B cell (primary cell): ENCODE measurements at regions not wholly inside any gene's neighbourhood (a gene's known extent, or its start where the extent isn't known, plus 50 kb on each side); places are given as distances from the start of the nearest gene placed in this dataset.

ENCODE experiments used
- ATAC-seq: fragments of 200-7000 bp; cut with Tn5 transposase; one replicate; pipeline ENCODE4 v1.10.0; 2021; ENCODE audit warnings: low read depth, mild to moderate bottlenecking, moderate number of reproducible peaks, moderate library complexity
- CTCF ChIA-PET: fragments of 350-600 bp; sonication (Branson Sonifier 250); formaldehyde crosslinking; loops from one replicate; lab custom pipeline; 2021; ENCODE audit warnings: antibody characterized with exemption, inconsistent platforms; lab: Charles Lee
- POLR2A ChIA-PET: fragments of 350-600 bp; sonication (Branson Sonifier 250); formaldehyde crosslinking; loops from one replicate; lab custom pipeline; 2021; ENCODE audit warnings: antibody characterized with exemption; lab: Charles Lee
- DNase-seq: peaks from one replicate; pipeline ENCODE4 v3.0.0; 2013
- H2AFZ ChIP-seq: 2 replicates; pipeline ENCODE4 v1.6.1; 2012; ENCODE audit warnings: mild to moderate bottlenecking, low read depth, low read length; ENCODE audit not compliant: insufficient read depth, poor library complexity, severe bottlenecking
- H3K27ac ChIP-seq, 2 donors: 1 replicate in 1 of 2; 2 replicates in 1 of 2; pipeline ENCODE4 v1.5.1; 2012 to 2013; ENCODE audit warnings: low read length in 2 of 2, mild to moderate bottlenecking in 2 of 2, moderate library complexity in 1 of 2
- H3K27me3 ChIP-seq, 4 experiments: fragments of 200-600 bp in 1 of 4; sonication (generic) in 1 of 4; replicated peaks in 1 of 4; 1 replicate in 2 of 4; 2 replicates in 2 of 4; pipeline versions ENCODE4 v1.6.1 to v1.7.0; 2013 to 2016; ENCODE audit warnings: low read length in 3 of 4, mild to moderate bottlenecking in 2 of 4, mixed read lengths in 1 of 4, moderate library complexity in 1 of 4; ENCODE audit not compliant: insufficient read depth in 4 of 4, control insufficient read depth in 3 of 4; ENCODE audit errors: control extremely low read depth in 1 of 4
- H3K36me3 ChIP-seq, 2 experiments: replicated peaks in 1 of 2; 1 replicate in 1 of 2; 2 replicates in 1 of 2; pipeline versions ENCODE4 v1.6.1 to v1.7.1; 2013; ENCODE audit warnings: low read length in 1 of 2; ENCODE audit not compliant: insufficient read depth in 2 of 2, control insufficient read depth in 1 of 2; ENCODE audit errors: control extremely low read depth in 1 of 2, extremely low read depth in 1 of 2
- H3K4me1 ChIP-seq, 2 donors: fragments of 200-600 bp in 1 of 2; sonication (generic) in 1 of 2; 1 replicate in 1 of 2; 2 replicates in 1 of 2; pipeline versions ENCODE4 v1.5.1 to v1.6.1; 2013 to 2017; ENCODE audit warnings: low read length in 2 of 2; ENCODE audit not compliant: control insufficient read depth in 2 of 2, insufficient read depth in 2 of 2
- H3K4me2 ChIP-seq: replicated peaks from 2 replicates; pipeline ENCODE3; 2012; ENCODE audit warnings: mild to moderate bottlenecking, low read depth, low read length; ENCODE audit not compliant: poor library complexity, severe bottlenecking
- H3K4me3 ChIP-seq, 5 experiments: fragments of 200-600 bp in 1 of 5; sonication (generic) in 1 of 5; 1 replicate in 3 of 5; 2 replicates in 2 of 5; pipeline versions ENCODE4 v1.5.1 to v1.7.0; 2011 to 2016; ENCODE audit warnings: low read length in 4 of 5, mild to moderate bottlenecking in 4 of 5, low read depth in 2 of 5, control low read depth in 1 of 5, moderate library complexity in 1 of 5; ENCODE audit not compliant: insufficient read depth in 1 of 5; ENCODE audit errors: control extremely low read depth in 1 of 5, extremely low read depth in 1 of 5
- H3K79me2 ChIP-seq: fragments of 200-600 bp; sonication (generic); one replicate; pipeline ENCODE4 v1.6.0; 2016; ENCODE audit warnings: low read length; ENCODE audit not compliant: control insufficient read depth, insufficient read depth
- H3K9ac ChIP-seq: fragments of 200-600 bp; sonication (generic); 2 replicates; pipeline ENCODE4 v1.6.1; 2017; ENCODE audit warnings: mild to moderate bottlenecking, low read length, moderate library complexity
- H3K9me3 ChIP-seq, 3 donors: one replicate each; pipeline versions ENCODE4 v1.6.1 to v1.7.1; 2013; ENCODE audit warnings: low read length in 2 of 3; ENCODE audit not compliant: control insufficient read depth in 2 of 3, insufficient read depth in 1 of 3; ENCODE audit errors: control extremely low read depth in 1 of 3
- H4K20me1 ChIP-seq: 2 replicates; pipeline ENCODE4 v1.6.0; 2012; ENCODE audit warnings: mild to moderate bottlenecking, low read length; ENCODE audit not compliant: insufficient read depth, control insufficient read depth, poor library complexity, severe bottlenecking
- H3K27ac Mint-ChIP-seq: one replicate; pipeline ENCODE4 v1.8.0; 2021; ENCODE audit warnings: mixed read lengths
- H3K27me3 Mint-ChIP-seq: one replicate; pipeline ENCODE4 v1.8.0; 2021; ENCODE audit warnings: mixed read lengths
- H3K4me1 Mint-ChIP-seq: one replicate; pipeline ENCODE4 v1.8.0; 2021; ENCODE audit warnings: mixed read lengths
- H3K4me3 Mint-ChIP-seq: one replicate; pipeline ENCODE4 v1.8.0; 2021; ENCODE audit warnings: mixed read lengths
- H3K9me3 Mint-ChIP-seq: one replicate; pipeline ENCODE4 v1.8.0; 2022; ENCODE audit warnings: mixed read lengths; ENCODE audit not compliant: insufficient read depth
- CTCF ChIP-seq: fragments of 200-600 bp; IDR thresholded peaks from one replicate; pipeline ENCODE4 v1.8.0; 2022; ENCODE audit warnings: antibody characterized with exemption, mild to moderate bottlenecking
- EZH2 ChIP-seq: IDR thresholded peaks from 2 replicates; pipeline ENCODE4 v1.6.1; 2012; ENCODE audit warnings: borderline replicate concordance, low read depth, mild to moderate bottlenecking, moderate library complexity, low read length; ENCODE audit not compliant: insufficient read depth, poor library complexity, severe bottlenecking
- WGBS: methylation state at CpG from one replicate; pipeline ENCODE4 v1.1.5; 2013; ENCODE audit warnings: missing lambda C conversion rate; ENCODE audit not compliant: insufficient coverage; 5-methylcytosine and 5-hydroxymethylcytosine counted together
- intact Hi-C: fragments of 100-400 bp; cut with micrococcal nuclease; formaldehyde crosslinking; loops from one replicate; pipeline ENCODE4 v1.10.0; 2022

GRCh38 chr18:27699137-27699536 lies 477.8 kb downstream of the CDH2 start:
- no CpG with 5 or more reads among the region's 3 CpGs for WGBS
- Histone ChIP-seq H3K9me3 (no peaks in the 10 kb centered on the region), H3K4me3 (no peak overlapping the region), H3K9ac (no peak overlapping the region), H3K27me3 (no peaks in the 10 kb centered on the region), H3K4me2 (no peak overlapping the region), H2AFZ (no peak overlapping the region), H4K20me1 (no peaks in the 10 kb centered on the region), H3K36me3 (no peaks in the 10 kb centered on the region), H3K27ac (no peak overlapping the region), H3K4me1 (no peaks in the 10 kb centered on the region), H3K79me2 (no peaks in the 10 kb centered on the region)
- ATAC-seq (no peak), DNase-seq (no peak)
- TF ChIP-seq EZH2, result no peak
- ChIA-PET POLR2A (no interaction called here), CTCF (no interaction called here)
- H3K4me3 Mint-ChIP-seq, result no peak overlapping the region
- H3K9me3 Mint-ChIP-seq, result peaks cover 8% of the 10 kb centered on the region
- intact Hi-C loops, result no loop called here
- H3K27ac Mint-ChIP-seq, result no peak overlapping the region
- H3K4me1 Mint-ChIP-seq, result no peaks in the 10 kb centered on the region
- no peaks in the 10 kb centered on the region for H3K27me3 Mint-ChIP-seq

DNA sequence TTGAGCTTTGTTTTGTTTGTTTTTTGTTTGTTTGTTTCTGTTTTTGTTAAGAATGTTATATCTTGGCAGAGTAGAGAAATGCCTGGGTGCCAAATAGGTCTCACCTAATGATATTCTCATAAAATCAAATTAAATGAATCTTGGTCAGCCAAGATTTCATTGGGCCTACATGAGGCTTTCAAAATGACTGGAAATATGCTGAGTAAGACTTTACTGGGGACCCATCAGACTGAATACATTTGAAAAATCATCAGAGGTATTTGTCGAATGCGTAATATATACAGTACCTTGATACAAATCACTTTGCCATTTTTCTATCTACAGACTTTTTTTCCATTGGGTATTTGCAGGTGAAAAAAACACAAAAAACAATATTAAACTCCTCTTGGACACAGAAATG lies 480.8 kb downstream of the CDH2 start:
- Mint-ChIP-seq H3K4me3 (no peak overlapping the region), H3K27ac (no peak overlapping the region), H3K4me1 (no peaks in the 10 kb centered on the region), H3K27me3 (no peaks in the 10 kb centered on the region), H3K9me3 (peaks cover 12% of the 10 kb centered on the region)
- H3K79me2 ChIP-seq, result no peaks in the 10 kb centered on the region
- no peak overlapping the region for H3K9ac ChIP-seq
- TF ChIP-seq EZH2 (no peak), CTCF (no peak)
- no peaks in the 10 kb centered on the region for H3K36me3 ChIP-seq
- CTCF ChIA-PET, result no interaction called here
- no peaks in the 10 kb centered on the region for H3K27me3 ChIP-seq
- H4K20me1 ChIP-seq, result no peaks in the 10 kb centered on the region
- no peak for ATAC-seq
- POLR2A ChIA-PET, result no interaction called here
- H2AFZ ChIP-seq, result no peak overlapping the region
- no peak overlapping the region for H3K4me3 ChIP-seq
- no peak for DNase-seq
- H3K4me2 ChIP-seq, result no peak overlapping the region
- H3K9me3 ChIP-seq, result no peaks in the 10 kb centered on the region
- H3K4me1 ChIP-seq, result no peaks in the 10 kb centered on the region
- intact Hi-C loops, result no loop called here
- H3K27ac ChIP-seq, result no peak overlapping the region
- no CpG with 5 or more reads among the region's 2 CpGs for WGBS
